Suprapubic skin (tissue), 4 donors: ENCODE measurements at regions not wholly inside any gene's neighbourhood (a gene's known extent, or its start where the extent isn't known, plus 50 kb on each side); places are given as distances from the start of the nearest gene placed in this dataset.

Experiments used
- DNase-seq, 2 donors: peaks; one replicate each; pipeline ENCODE4 v3.0.0-alpha.2; 2019; ENCODE audit warnings: low spot score in 2 of 2
- H3K27ac ChIP-seq: fragments of 200-600 bp; sonication (generic); one replicate; pipeline ENCODE4 v1.5.1; 2019
- H3K27me3 ChIP-seq: fragments of 200-600 bp; sonication (generic); one replicate; pipeline ENCODE4 v1.5.1; 2019
- H3K36me3 ChIP-seq: fragments of 200-600 bp; sonication (generic); one replicate; pipeline ENCODE4 v1.5.1; 2019
- H3K4me1 ChIP-seq: fragments of 200-600 bp; sonication (generic); one replicate; pipeline ENCODE4 v1.5.1; 2019
- H3K4me3 ChIP-seq: fragments of 200-600 bp; sonication (generic); one replicate; pipeline ENCODE4 v1.5.1; 2019; ENCODE audit warnings: mild to moderate bottlenecking
- H3K9me3 ChIP-seq: fragments of 200-600 bp; sonication (generic); one replicate; pipeline ENCODE4 v1.5.1; 2019
- CTCF ChIP-seq, 2 donors: fragments of 200-600 bp in 1 of 2; fragments of 450-650 bp in 1 of 2; sonication (generic) in 1 of 2; IDR thresholded peaks; one replicate each; pipeline ENCODE4 v1.5.1; 2016 to 2019; ENCODE audit warnings: antibody characterized with exemption in 2 of 2, mild to moderate bottlenecking in 1 of 2, moderate library complexity in 1 of 2
- EP300 ChIP-seq: sonication (generic); formaldehyde crosslinking; IDR thresholded peaks from one replicate; pipeline ENCODE4 v1.6.1; 2017; ENCODE audit warnings: antibody characterized with exemption
- POLR2A ChIP-seq, 2 donors: fragments of 450-650 bp; IDR thresholded peaks; one replicate each; pipeline ENCODE4 v1.6.1; 2017; ENCODE audit warnings: antibody characterized with exemption in 2 of 2, mild to moderate bottlenecking in 2 of 2, moderate library complexity in 2 of 2
- POLR2AphosphoS5 ChIP-seq, 3 donors: sonication (generic); formaldehyde crosslinking; IDR thresholded peaks; one replicate each; pipeline ENCODE4 v1.6.1; 2017; ENCODE audit warnings: antibody characterized with exemption in 3 of 3
- WGBS: methylation state at CpG from one replicate; pipeline ENCODE4 v1.1.5; 2018; 5-methylcytosine and 5-hydroxymethylcytosine counted together

DNA sequence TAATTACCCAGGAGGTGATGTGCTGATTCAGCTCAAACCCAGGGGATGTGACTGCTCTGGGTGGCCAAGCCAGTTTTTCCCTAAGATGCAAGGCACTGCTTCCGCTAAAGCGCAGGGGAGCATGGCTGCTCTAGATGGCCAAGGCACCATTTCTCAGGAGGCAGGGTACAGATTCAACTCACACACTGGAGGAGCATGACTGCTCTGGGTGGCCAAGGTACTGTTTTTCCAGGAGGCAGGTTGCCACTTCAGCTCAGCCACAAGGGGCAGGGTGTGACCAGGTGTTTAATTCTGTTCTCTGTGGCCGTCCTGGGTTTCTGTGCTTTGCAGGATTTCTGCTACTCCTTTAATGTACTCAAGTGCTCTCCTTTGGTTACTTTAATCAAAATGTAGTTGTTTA lies 659.3 kb upstream of the ARRDC4 start:
- WGBS, result 91% methylated on average over 3 of the region's 3 CpGs
- H3K27ac ChIP-seq, result no peak overlapping the region
- no peak for DNase-seq
- peaks cover 5% of the 10 kb centered on the region for H3K9me3 ChIP-seq
- H3K27me3 ChIP-seq, result no peaks in the 10 kb centered on the region
- no peaks in the 10 kb centered on the region for H3K4me1 ChIP-seq
- no peak for TF ChIP-seq EP300
- no peak for TF ChIP-seq POLR2A (IDR thresholded peaks at IDR 0.05)
- no peak for TF ChIP-seq POLR2AphosphoS5 (IDR thresholded peaks at IDR 0.05)
- TF ChIP-seq CTCF (IDR thresholded peaks at IDR 0.05), result no peak
- no peak overlapping the region for H3K4me3 ChIP-seq
- H3K36me3 ChIP-seq, result no peaks in the 10 kb centered on the region

DNA sequence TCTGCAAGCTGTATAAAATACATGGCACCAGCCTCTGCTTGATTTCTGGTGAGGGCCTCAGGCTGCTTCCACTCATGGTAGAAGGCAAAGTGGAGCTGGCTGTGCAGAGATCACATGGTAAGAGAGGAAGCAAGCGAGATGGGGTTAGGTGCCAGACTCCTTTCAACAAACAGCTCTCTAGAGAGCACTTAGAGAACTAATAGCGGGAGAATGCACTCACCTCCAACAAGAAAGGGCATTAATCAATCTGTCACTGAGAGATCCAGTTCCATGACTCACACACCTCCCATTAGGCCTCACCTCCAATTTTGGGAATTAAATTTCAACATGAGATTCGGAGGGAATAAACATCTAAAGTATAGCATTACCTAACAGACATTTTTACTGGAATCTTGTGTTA lies 644.1 kb upstream of the ARRDC4 start:
- H3K27me3 ChIP-seq, result no peaks in the 10 kb centered on the region
- H3K9me3 ChIP-seq, result no peaks in the 10 kb centered on the region
- no peak overlapping the region for H3K4me3 ChIP-seq
- WGBS, result 51% methylated on average over 3 of the region's 3 CpGs
- no peaks in the 10 kb centered on the region for H3K4me1 ChIP-seq
- no peak for TF ChIP-seq POLR2AphosphoS5 (IDR thresholded peaks at IDR 0.05)
- no peak for TF ChIP-seq CTCF (IDR thresholded peaks at IDR 0.05)
- TF ChIP-seq POLR2A (IDR thresholded peaks at IDR 0.05), result no peak
- TF ChIP-seq EP300, result no peak
- no peaks in the 10 kb centered on the region for H3K36me3 ChIP-seq
- no peak for DNase-seq
- no peak overlapping the region for H3K27ac ChIP-seq

- Histone ChIP-seq H3K4me1 (no peaks in the 10 kb centered on the region), H3K27me3 (no peaks in the 10 kb centered on the region), H3K9me3 (no peaks in the 10 kb centered on the region), H3K4me3 (no peak overlapping the region), H3K36me3 (no peaks in the 10 kb centered on the region), H3K27ac (no peak overlapping the region)
- no peak for DNase-seq
- 88% methylated on average over 3 of the region's 3 CpGs for WGBS
- TF ChIP-seq POLR2A (IDR thresholded peaks at IDR 0.05) (no peak), POLR2AphosphoS5 (IDR thresholded peaks at IDR 0.05) (no peak), CTCF (IDR thresholded peaks at IDR 0.05) (no peak), EP300 (no peak)
Observed at GRCh38 chr15:97317163-97317562, 643.3 kb upstream of the ARRDC4 start.

DNA sequence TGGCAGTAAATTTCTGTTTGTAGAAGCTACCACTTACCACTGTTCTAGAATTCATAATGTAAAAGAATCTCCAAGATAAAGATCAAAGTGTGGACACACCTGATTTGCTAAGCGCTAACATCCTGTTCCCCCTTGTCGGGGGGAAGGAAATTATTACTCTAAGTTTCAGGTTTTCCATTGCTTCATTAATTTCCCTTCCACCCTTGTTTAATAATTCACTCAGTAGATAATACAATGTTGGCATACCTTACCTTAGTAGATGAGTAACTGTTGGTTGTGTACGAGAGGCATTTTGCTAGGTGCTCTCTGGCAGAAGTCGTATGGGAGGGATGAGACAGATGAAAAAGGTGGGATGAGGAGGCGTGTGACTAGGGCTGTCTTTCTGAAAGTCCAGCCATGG lies 641.2 kb upstream of the ARRDC4 start:
- no peak overlapping the region for H3K4me3 ChIP-seq
- no peaks in the 10 kb centered on the region for H3K9me3 ChIP-seq
- no peak for DNase-seq
- no peaks in the 10 kb centered on the region for H3K4me1 ChIP-seq
- no peak for TF ChIP-seq POLR2A (IDR thresholded peaks at IDR 0.05)
- no peak for TF ChIP-seq POLR2AphosphoS5 (IDR thresholded peaks at IDR 0.05)
- TF ChIP-seq CTCF (IDR thresholded peaks at IDR 0.05), result no peak
- no peak for TF ChIP-seq EP300
- 59% methylated on average over 5 of the region's 5 CpGs for WGBS
- H3K27me3 ChIP-seq, result no peaks in the 10 kb centered on the region
- no peaks in the 10 kb centered on the region for H3K36me3 ChIP-seq
- H3K27ac ChIP-seq, result no peak overlapping the region

DNA sequence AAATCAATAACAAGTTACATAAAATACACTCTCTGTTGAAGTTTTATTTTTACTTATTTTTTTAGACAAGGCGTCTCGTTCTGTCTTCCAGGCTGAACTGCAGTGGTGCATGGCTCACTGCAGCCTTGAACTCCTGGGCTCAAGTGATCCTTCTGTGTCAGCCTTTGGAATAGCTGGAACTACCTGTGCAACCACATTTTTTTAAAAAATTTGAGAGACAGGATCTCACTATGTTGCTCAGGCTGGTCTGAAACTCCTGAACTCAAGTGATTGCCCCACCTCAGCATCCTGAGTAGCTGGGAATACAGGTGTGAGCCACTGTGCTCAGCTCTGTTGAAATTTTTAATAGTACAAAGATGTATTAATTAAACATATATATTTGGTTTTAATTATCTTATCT lies 614.3 kb upstream of the ARRDC4 start:
- WGBS, result 90% methylated on average over 2 of the region's 2 CpGs
- Histone ChIP-seq H3K27me3 (no peaks in the 10 kb centered on the region), H3K4me1 (no peaks in the 10 kb centered on the region), H3K27ac (no peak overlapping the region), H3K9me3 (no peaks in the 10 kb centered on the region), H3K36me3 (no peaks in the 10 kb centered on the region), H3K4me3 (no peak overlapping the region)
- TF ChIP-seq POLR2AphosphoS5 (IDR thresholded peaks at IDR 0.05), result no peak
- no peak for TF ChIP-seq POLR2A (IDR thresholded peaks at IDR 0.05)
- TF ChIP-seq EP300, result no peak
- TF ChIP-seq CTCF (IDR thresholded peaks at IDR 0.05), result no peak
- DNase-seq, result no peak
